IMR-90 (cell line): ENCODE measurements at regions not wholly inside any gene's neighbourhood (a gene's known extent, or its start where the extent isn't known, plus 50 kb on each side); places are given as distances from the start of the nearest gene placed in this dataset.

Experiments
- BHLHE40 ChIP-seq: fragments of 150-350 bp; IDR thresholded peaks from 2 replicates; pipeline ENCODE4 v1.6.1; 2016; ENCODE audit warnings: mild to moderate bottlenecking, low read depth, low read length
- CEBPB ChIP-seq: IDR thresholded peaks from 2 replicates; pipeline ENCODE4 v1.6.1; 2012; ENCODE audit warnings: low read depth, low read length, improper control_type of control experiment
- CHD1 ChIP-seq: IDR thresholded peaks from 2 replicates; pipeline ENCODE4 v1.6.1; 2012; ENCODE audit warnings: low read depth, low read length, improper control_type of control experiment
- CTCF ChIP-seq: conservative IDR thresholded peaks from 2 replicates; pipeline ENCODE4 v1.5.1; 2012; ENCODE audit warnings: mild to moderate bottlenecking, low read depth, low read length, improper control_type of control experiment
- ELK1 ChIP-seq: fragments of 150-350 bp; IDR thresholded peaks from 2 replicates; pipeline ENCODE4 v1.6.1; 2016; ENCODE audit warnings: low read depth, mild to moderate bottlenecking, low read length, moderate library complexity, borderline replicate concordance
- MAFK ChIP-seq: IDR thresholded peaks from 2 replicates; pipeline ENCODE4 v1.6.1; 2012; ENCODE audit warnings: low read depth, low read length, improper control_type of control experiment
- MXI1 ChIP-seq: IDR thresholded peaks from 2 replicates; pipeline ENCODE4 v1.6.1; 2012; ENCODE audit warnings: low read depth, mild to moderate bottlenecking, low read length, moderate library complexity, borderline replicate concordance
- POLR2A ChIP-seq: IDR thresholded peaks from 2 replicates; pipeline ENCODE4 v1.6.1; 2012; ENCODE audit warnings: mild to moderate bottlenecking, low read depth, low read length
- RAD21 ChIP-seq: IDR thresholded peaks from 2 replicates; pipeline ENCODE4 v1.6.1; 2012; ENCODE audit warnings: low read length, improper control_type of control experiment
- SMC3 ChIP-seq: fragments of 150-350 bp; IDR thresholded peaks from 2 replicates; pipeline ENCODE4 v1.6.1; 2016; ENCODE audit warnings: low read depth, mild to moderate bottlenecking, antibody characterized with exemption, low read length, moderate library complexity

- TF ChIP-seq SMC3 (no peak), CTCF (no peak), BHLHE40 (no peak), POLR2A (no peak), CEBPB (no peak), MAFK (no peak), CHD1 (no peak), ELK1 (no peak), MXI1 (no peak), RAD21 (no peak)
These were observed 338.9 kb upstream of the PRMT6 start for GRCh38 chr1:106717591-106717990.
